B cell (primary cell): ENCODE measurements at regions not wholly inside any gene's neighbourhood (a gene's known extent, or its start where the extent isn't known, plus 50 kb on each side); places are given as distances from the start of the nearest gene placed in this dataset.

ENCODE experiments used
- ATAC-seq: fragments of 200-7000 bp; cut with Tn5 transposase; one replicate; pipeline ENCODE4 v1.10.0; 2021; ENCODE audit warnings: low read depth, mild to moderate bottlenecking, moderate number of reproducible peaks, moderate library complexity
- CTCF ChIA-PET: fragments of 350-600 bp; sonication (Branson Sonifier 250); formaldehyde crosslinking; loops from one replicate; lab custom pipeline; 2021; ENCODE audit warnings: antibody characterized with exemption, inconsistent platforms; lab: Charles Lee
- POLR2A ChIA-PET: fragments of 350-600 bp; sonication (Branson Sonifier 250); formaldehyde crosslinking; loops from one replicate; lab custom pipeline; 2021; ENCODE audit warnings: antibody characterized with exemption; lab: Charles Lee
- DNase-seq: peaks from one replicate; pipeline ENCODE4 v3.0.0; 2013
- H2AFZ ChIP-seq: 2 replicates; pipeline ENCODE4 v1.6.1; 2012; ENCODE audit warnings: mild to moderate bottlenecking, low read depth, low read length; ENCODE audit not compliant: insufficient read depth, poor library complexity, severe bottlenecking
- H3K27ac ChIP-seq, 2 donors: 1 replicate in 1 of 2; 2 replicates in 1 of 2; pipeline ENCODE4 v1.5.1; 2012 to 2013; ENCODE audit warnings: low read length in 2 of 2, mild to moderate bottlenecking in 2 of 2, moderate library complexity in 1 of 2
- H3K27me3 ChIP-seq, 4 experiments: fragments of 200-600 bp in 1 of 4; sonication (generic) in 1 of 4; replicated peaks in 1 of 4; 1 replicate in 2 of 4; 2 replicates in 2 of 4; pipeline versions ENCODE4 v1.6.1 to v1.7.0; 2013 to 2016; ENCODE audit warnings: low read length in 3 of 4, mild to moderate bottlenecking in 2 of 4, mixed read lengths in 1 of 4, moderate library complexity in 1 of 4; ENCODE audit not compliant: insufficient read depth in 4 of 4, control insufficient read depth in 3 of 4; ENCODE audit errors: control extremely low read depth in 1 of 4
- H3K36me3 ChIP-seq, 2 experiments: replicated peaks in 1 of 2; 1 replicate in 1 of 2; 2 replicates in 1 of 2; pipeline versions ENCODE4 v1.6.1 to v1.7.1; 2013; ENCODE audit warnings: low read length in 1 of 2; ENCODE audit not compliant: insufficient read depth in 2 of 2, control insufficient read depth in 1 of 2; ENCODE audit errors: control extremely low read depth in 1 of 2, extremely low read depth in 1 of 2
- H3K4me1 ChIP-seq, 2 donors: fragments of 200-600 bp in 1 of 2; sonication (generic) in 1 of 2; 1 replicate in 1 of 2; 2 replicates in 1 of 2; pipeline versions ENCODE4 v1.5.1 to v1.6.1; 2013 to 2017; ENCODE audit warnings: low read length in 2 of 2; ENCODE audit not compliant: control insufficient read depth in 2 of 2, insufficient read depth in 2 of 2
- H3K4me2 ChIP-seq: replicated peaks from 2 replicates; pipeline ENCODE3; 2012; ENCODE audit warnings: mild to moderate bottlenecking, low read depth, low read length; ENCODE audit not compliant: poor library complexity, severe bottlenecking
- H3K4me3 ChIP-seq, 5 experiments: fragments of 200-600 bp in 1 of 5; sonication (generic) in 1 of 5; 1 replicate in 3 of 5; 2 replicates in 2 of 5; pipeline versions ENCODE4 v1.5.1 to v1.7.0; 2011 to 2016; ENCODE audit warnings: low read length in 4 of 5, mild to moderate bottlenecking in 4 of 5, low read depth in 2 of 5, control low read depth in 1 of 5, moderate library complexity in 1 of 5; ENCODE audit not compliant: insufficient read depth in 1 of 5; ENCODE audit errors: control extremely low read depth in 1 of 5, extremely low read depth in 1 of 5
- H3K79me2 ChIP-seq: fragments of 200-600 bp; sonication (generic); one replicate; pipeline ENCODE4 v1.6.0; 2016; ENCODE audit warnings: low read length; ENCODE audit not compliant: control insufficient read depth, insufficient read depth
- H3K9ac ChIP-seq: fragments of 200-600 bp; sonication (generic); 2 replicates; pipeline ENCODE4 v1.6.1; 2017; ENCODE audit warnings: mild to moderate bottlenecking, low read length, moderate library complexity
- H3K9me3 ChIP-seq, 3 donors: one replicate each; pipeline versions ENCODE4 v1.6.1 to v1.7.1; 2013; ENCODE audit warnings: low read length in 2 of 3; ENCODE audit not compliant: control insufficient read depth in 2 of 3, insufficient read depth in 1 of 3; ENCODE audit errors: control extremely low read depth in 1 of 3
- H4K20me1 ChIP-seq: 2 replicates; pipeline ENCODE4 v1.6.0; 2012; ENCODE audit warnings: mild to moderate bottlenecking, low read length; ENCODE audit not compliant: insufficient read depth, control insufficient read depth, poor library complexity, severe bottlenecking
- H3K27ac Mint-ChIP-seq: one replicate; pipeline ENCODE4 v1.8.0; 2021; ENCODE audit warnings: mixed read lengths
- H3K27me3 Mint-ChIP-seq: one replicate; pipeline ENCODE4 v1.8.0; 2021; ENCODE audit warnings: mixed read lengths
- H3K4me1 Mint-ChIP-seq: one replicate; pipeline ENCODE4 v1.8.0; 2021; ENCODE audit warnings: mixed read lengths
- H3K4me3 Mint-ChIP-seq: one replicate; pipeline ENCODE4 v1.8.0; 2021; ENCODE audit warnings: mixed read lengths
- H3K9me3 Mint-ChIP-seq: one replicate; pipeline ENCODE4 v1.8.0; 2022; ENCODE audit warnings: mixed read lengths; ENCODE audit not compliant: insufficient read depth
- EZH2 ChIP-seq: IDR thresholded peaks from 2 replicates; pipeline ENCODE4 v1.6.1; 2012; ENCODE audit warnings: borderline replicate concordance, low read depth, mild to moderate bottlenecking, moderate library complexity, low read length; ENCODE audit not compliant: insufficient read depth, poor library complexity, severe bottlenecking
- WGBS: methylation state at CpG from one replicate; pipeline ENCODE4 v1.1.5; 2013; ENCODE audit warnings: missing lambda C conversion rate; ENCODE audit not compliant: insufficient coverage; 5-methylcytosine and 5-hydroxymethylcytosine counted together
- intact Hi-C: fragments of 100-400 bp; cut with micrococcal nuclease; formaldehyde crosslinking; loops from one replicate; pipeline ENCODE4 v1.10.0; 2022
- TF ChIP-seq, protein P1 (sequence below): fragments of 200-600 bp; IDR thresholded peaks from one replicate; pipeline ENCODE4 v1.8.0; 2022; ENCODE audit warnings: antibody characterized with exemption, mild to moderate bottlenecking

DNA sequence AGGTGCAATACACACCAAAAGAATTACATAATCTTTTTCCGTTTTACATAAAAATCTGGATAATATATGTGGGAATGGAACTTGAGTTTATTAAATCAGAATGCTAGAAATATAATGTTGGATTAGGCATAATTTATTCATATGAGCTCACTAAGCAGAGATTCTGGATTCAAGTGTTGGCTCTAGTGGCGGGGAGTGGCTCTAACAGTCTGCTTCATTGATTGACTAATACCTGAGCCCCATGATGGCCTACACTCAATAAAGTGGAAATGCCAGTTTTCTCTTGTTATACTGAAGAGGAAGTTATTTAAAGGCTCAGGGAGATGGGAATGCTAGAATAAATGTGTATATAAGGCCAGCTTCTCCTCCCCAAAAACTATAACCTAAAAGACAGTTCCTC, 285.5 kb upstream of the MOCS1 start:
- Histone ChIP-seq H3K9ac (no peak overlapping the region), H4K20me1 (no peaks in the 10 kb centered on the region), H3K9me3 (peaks cover 0 to 5% (median 0%) of the 10 kb centered on the region in 3 donors), H3K27ac (no peak overlapping the region), H2AFZ (no peak overlapping the region), H3K4me2 (no peak overlapping the region), H3K4me1 (no peaks in the 10 kb centered on the region), H3K36me3 (no peaks in the 10 kb centered on the region), H3K27me3 (peaks cover 0 to 3% (median 0%) of the 10 kb centered on the region in 4 experiments), H3K4me3 (no peak overlapping the region), H3K79me2 (no peaks in the 10 kb centered on the region)
- TF ChIP-seq, protein P1, sequence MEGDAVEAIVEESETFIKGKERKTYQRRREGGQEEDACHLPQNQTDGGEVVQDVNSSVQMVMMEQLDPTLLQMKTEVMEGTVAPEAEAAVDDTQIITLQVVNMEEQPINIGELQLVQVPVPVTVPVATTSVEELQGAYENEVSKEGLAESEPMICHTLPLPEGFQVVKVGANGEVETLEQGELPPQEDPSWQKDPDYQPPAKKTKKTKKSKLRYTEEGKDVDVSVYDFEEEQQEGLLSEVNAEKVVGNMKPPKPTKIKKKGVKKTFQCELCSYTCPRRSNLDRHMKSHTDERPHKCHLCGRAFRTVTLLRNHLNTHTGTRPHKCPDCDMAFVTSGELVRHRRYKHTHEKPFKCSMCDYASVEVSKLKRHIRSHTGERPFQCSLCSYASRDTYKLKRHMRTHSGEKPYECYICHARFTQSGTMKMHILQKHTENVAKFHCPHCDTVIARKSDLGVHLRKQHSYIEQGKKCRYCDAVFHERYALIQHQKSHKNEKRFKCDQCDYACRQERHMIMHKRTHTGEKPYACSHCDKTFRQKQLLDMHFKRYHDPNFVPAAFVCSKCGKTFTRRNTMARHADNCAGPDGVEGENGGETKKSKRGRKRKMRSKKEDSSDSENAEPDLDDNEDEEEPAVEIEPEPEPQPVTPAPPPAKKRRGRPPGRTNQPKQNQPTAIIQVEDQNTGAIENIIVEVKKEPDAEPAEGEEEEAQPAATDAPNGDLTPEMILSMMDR: no peak
- TF ChIP-seq EZH2: no peak
- Mint-ChIP-seq H3K4me1 (no peaks in the 10 kb centered on the region), H3K27ac (no peak overlapping the region), H3K27me3 (peaks cover 4% of the 10 kb centered on the region), H3K4me3 (no peak overlapping the region), H3K9me3 (no peaks in the 10 kb centered on the region)
- DNase-seq: no peak
- WGBS: no CpG with 5 or more reads among the region's 2 CpGs
- POLR2A ChIA-PET: no interaction called here
- intact Hi-C loops: no loop called here
- ATAC-seq: no peak
- CTCF ChIA-PET: no interaction called here

DNA sequence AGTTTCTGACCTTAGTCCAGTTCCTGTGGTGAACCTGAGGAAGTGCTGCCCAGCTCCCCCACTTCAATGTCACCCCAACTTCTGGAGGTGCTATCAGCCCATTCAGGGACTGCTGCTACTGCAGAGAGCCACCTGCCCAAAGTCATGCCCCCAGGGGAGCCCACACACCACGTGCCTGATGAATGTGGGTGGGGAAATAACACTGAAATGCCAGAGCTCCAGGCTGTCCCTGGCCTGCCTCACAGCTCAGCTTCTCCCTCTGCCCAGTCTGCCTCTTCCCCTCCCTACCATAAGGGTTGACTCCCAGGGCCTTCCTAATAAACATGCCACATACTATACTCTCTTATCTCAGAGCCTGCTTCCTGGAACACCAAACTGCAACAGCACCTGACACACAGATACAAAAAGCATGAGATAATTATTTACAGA, 276.4 kb upstream of the MOCS1 start:
- ChIA-PET CTCF (no interaction called here), POLR2A (no interaction called here)
- H3K9me3 ChIP-seq: peaks cover 0 to 10% (median under 1%) of the 10 kb centered on the region in 3 donors
- no peak overlapping the region for H3K9ac ChIP-seq
- H3K27me3 ChIP-seq: peaks cover 0 to 7% (median 4%) of the 10 kb centered on the region in 4 experiments
- no peak overlapping the region for H2AFZ ChIP-seq
- no peak for ATAC-seq
- H3K4me1 ChIP-seq: no peaks in the 10 kb centered on the region
- DNase-seq: no peak
- H3K27me3 Mint-ChIP-seq: peaks cover 19% of the 10 kb centered on the region
- intact Hi-C loops: no loop called here
- H3K4me1 Mint-ChIP-seq: no peaks in the 10 kb centered on the region
- H3K27ac ChIP-seq: no peak overlapping the region
- no peaks in the 10 kb centered on the region for H3K79me2 ChIP-seq
- H3K9me3 Mint-ChIP-seq: no peaks in the 10 kb centered on the region
- no peaks in the 10 kb centered on the region for H3K36me3 ChIP-seq
- no peak overlapping the region for H3K4me3 ChIP-seq
- WGBS: no CpG with 5 or more reads among the region's 1 CpG
- no peak overlapping the region for H3K4me3 Mint-ChIP-seq
- no peak overlapping the region for H3K27ac Mint-ChIP-seq
- TF ChIP-seq, protein P1: no peak
- no peak for TF ChIP-seq EZH2
- H4K20me1 ChIP-seq: no peaks in the 10 kb centered on the region
- no peak overlapping the region for H3K4me2 ChIP-seq
